Calu3 (cell line): ENCODE measurements at regions not wholly inside any gene's neighbourhood (a gene's known extent, or its start where the extent isn't known, plus 50 kb on each side); places are given as distances from the start of the nearest gene placed in this dataset.

Source experiments
- BruUV-seq: library from RNA; stranded (reverse); fragments of 400-500 nt; replicated peaks from 2 replicates; lab custom pipeline; 2021; lab: Mats Ljungman, UMichigan
- CTCF ChIA-PET: fragments of 300-600 bp; sonication (Branson Sonifier 250); formaldehyde crosslinking; loops from one replicate; lab custom pipeline; 2022; ENCODE audit warnings: antibody characterized with exemption; lab: Charles Lee
- DNase-seq: peaks from one replicate; pipeline ENCODE4 v3.0.0; 2022
- H3K27ac Mint-ChIP-seq: one replicate; pipeline ENCODE4 v1.8.0; 2022; ENCODE audit warnings: mixed read lengths; ENCODE audit not compliant: unreplicated experiment
- H3K27me3 Mint-ChIP-seq: one replicate; pipeline ENCODE4 v1.8.0; 2022; ENCODE audit warnings: mixed read lengths; ENCODE audit not compliant: unreplicated experiment
- H3K36me3 Mint-ChIP-seq: one replicate; pipeline ENCODE4 v1.8.0; 2022; ENCODE audit warnings: mild to moderate bottlenecking, moderate library complexity, mixed read lengths; ENCODE audit not compliant: insufficient read depth, unreplicated experiment
- H3K4me1 Mint-ChIP-seq: one replicate; pipeline ENCODE4 v1.8.0; 2022; ENCODE audit warnings: mild to moderate bottlenecking, low read depth, mixed read lengths; ENCODE audit not compliant: unreplicated experiment
- H3K4me3 Mint-ChIP-seq: one replicate; pipeline ENCODE4 v1.8.0; 2022; ENCODE audit warnings: mild to moderate bottlenecking, low read depth, moderate library complexity, mixed read lengths; ENCODE audit not compliant: unreplicated experiment
- H3K9me3 Mint-ChIP-seq: one replicate; pipeline ENCODE4 v1.8.0; 2022; ENCODE audit warnings: low read depth, mixed read lengths; ENCODE audit not compliant: unreplicated experiment
- CTCF ChIP-seq: fragments of 200-600 bp; IDR thresholded peaks from one replicate; pipeline ENCODE4 v1.8.0; 2022; ENCODE audit warnings: antibody characterized with exemption; ENCODE audit not compliant: unreplicated experiment
- intact Hi-C: fragments of 100-400 bp; cut with micrococcal nuclease; formaldehyde crosslinking; loops from one replicate; pipeline ENCODE4 v1.10.0; 2022; ENCODE audit not compliant: unreplicated experiment

- no peak for TF ChIP-seq CTCF
- Mint-ChIP-seq H3K4me3 (no peak overlapping the region), H3K36me3 (no peaks in the 10 kb centered on the region), H3K4me1 (no peaks in the 10 kb centered on the region), H3K27ac (no peak overlapping the region), H3K27me3 (no peaks in the 10 kb centered on the region), H3K9me3 (peaks cover 9% of the 10 kb centered on the region)
- intact Hi-C loops: no loop called here
- DNase-seq: no peak
- CTCF ChIA-PET: no interaction called here
- no TSS peak for BruUV-seq
These were observed 236.1 kb upstream of the GLI3 start for GRCh38 chr7:42473099-42473498.

GRCh38 chr7:42471573-42472174 lies 234.7 kb upstream of the GLI3 start:
- no peak for TF ChIP-seq CTCF

GRCh38 chr7:42469341-42469740 lies 232.3 kb upstream of the GLI3 start:
- no peak overlapping the region for H3K4me3 Mint-ChIP-seq
- intact Hi-C loops: no loop called here
- no TSS peak for BruUV-seq

More at GRCh38 chr7:42471573-42472174, 234.7 kb upstream of the GLI3 start:
- H3K36me3 Mint-ChIP-seq: no peaks in the 10 kb centered on the region
- H3K9me3 Mint-ChIP-seq: peaks cover 9% of the 10 kb centered on the region
- no peaks in the 10 kb centered on the region for H3K4me1 Mint-ChIP-seq
- BruUV-seq: no TSS peak
- H3K27me3 Mint-ChIP-seq: no peaks in the 10 kb centered on the region
- no peak for DNase-seq
- no peak overlapping the region for H3K4me3 Mint-ChIP-seq
- CTCF ChIA-PET: no interaction called here
- no peak overlapping the region for H3K27ac Mint-ChIP-seq
- intact Hi-C loops: no loop called here

GRCh38 chr7:42468471-42468870 lies 231.5 kb upstream of the GLI3 start:
- Mint-ChIP-seq H3K4me3 (no peak overlapping the region), H3K4me1 (no peaks in the 10 kb centered on the region), H3K27me3 (no peaks in the 10 kb centered on the region), H3K9me3 (peaks cover 7% of the 10 kb centered on the region), H3K36me3 (no peaks in the 10 kb centered on the region), H3K27ac (no peak overlapping the region)
- CTCF ChIA-PET: no interaction called here
- TF ChIP-seq CTCF: no peak
- DNase-seq: no peak
- no TSS peak for BruUV-seq
- intact Hi-C loops: no loop called here

More at GRCh38 chr7:42469341-42469740, 232.3 kb upstream of the GLI3 start:
- no peak for DNase-seq
- CTCF ChIA-PET: no interaction called here
- peaks cover 2% of the 10 kb centered on the region for H3K9me3 Mint-ChIP-seq
- H3K36me3 Mint-ChIP-seq: no peaks in the 10 kb centered on the region
- no peaks in the 10 kb centered on the region for H3K27me3 Mint-ChIP-seq
- H3K27ac Mint-ChIP-seq: no peak overlapping the region
- no peaks in the 10 kb centered on the region for H3K4me1 Mint-ChIP-seq
- TF ChIP-seq CTCF: no peak
